HUES6 (cell line): ENCODE measurements at regions not wholly inside any gene's neighbourhood (a gene's known extent, or its start where the extent isn't known, plus 50 kb on each side); places are given as distances from the start of the nearest gene placed in this dataset.
"Not testable (repeated sequence)": the region's sequence is repeated elsewhere in the genome, so short reads cannot be mapped to it uniquely, and the experiment has no call there.

Experiments
- H3K27ac ChIP-seq: 2 replicates; pipeline ENCODE4 v1.7.0; 2013; ENCODE audit warnings: low read depth, mild to moderate bottlenecking, low read length, inconsistent platforms
- H3K27me3 ChIP-seq: 2 replicates; pipeline ENCODE4 v1.6.1; 2013; ENCODE audit warnings: low read length; ENCODE audit not compliant: control insufficient read depth, insufficient read depth
- H3K36me3 ChIP-seq: 2 replicates; pipeline ENCODE4 v1.6.1; 2013; ENCODE audit warnings: low read length; ENCODE audit not compliant: control insufficient read depth, insufficient read depth
- H3K4me1 ChIP-seq: 2 replicates; pipeline ENCODE4 v1.6.1; 2013; ENCODE audit warnings: low read length; ENCODE audit not compliant: control insufficient read depth, insufficient read depth
- H3K4me3 ChIP-seq: 2 replicates; pipeline ENCODE4 v1.5.1; 2013; ENCODE audit warnings: low read depth, low read length
- H3K9ac ChIP-seq: one replicate; pipeline ENCODE4 v1.6.1; 2013; ENCODE audit warnings: mild to moderate bottlenecking, low read length
- H3K9me3 ChIP-seq: 2 replicates; pipeline ENCODE4 v1.6.1; 2013; ENCODE audit warnings: low read depth, low read length; ENCODE audit not compliant: control insufficient read depth, insufficient read depth

GRCh38 chr11:92451063-92451462 lies 226.4 kb downstream of the FAT3 start:
- Histone ChIP-seq H3K27ac (no peak overlapping the region), H3K36me3 (no peaks in the 10 kb centered on the region), H3K4me1 (peaks cover 11% of the 10 kb centered on the region; the same call in 1 of the 2 replicates), H3K9me3 (no peaks in the 10 kb centered on the region), H3K27me3 (no peaks in the 10 kb centered on the region), H3K9ac (no peak overlapping the region), H3K4me3 (no peak overlapping the region)

GRCh38 chr11:92453055-92453454 lies 228.4 kb downstream of the FAT3 start:
- no peak overlapping the region for H3K4me3 ChIP-seq
- no peak overlapping the region for H3K9ac ChIP-seq
- no peak overlapping the region for H3K27ac ChIP-seq
- H3K36me3 ChIP-seq, result no peaks in the 10 kb centered on the region
- H3K27me3 ChIP-seq, result no peaks in the 10 kb centered on the region
- no peaks in the 10 kb centered on the region for H3K9me3 ChIP-seq
- peaks cover 11% of the 10 kb centered on the region; the same call in 1 of the 2 replicates for H3K4me1 ChIP-seq

GRCh38 chr11:92455210-92455790 lies 230.7 kb downstream of the FAT3 start:
- Histone ChIP-seq H3K36me3 (no peaks in the 10 kb centered on the region), H3K9me3 (no peaks in the 10 kb centered on the region), H3K4me3 (no peak overlapping the region), H3K27me3 (no peaks in the 10 kb centered on the region), H3K27ac (no peak overlapping the region), H3K9ac (no peak overlapping the region), H3K4me1 (no peaks in the 10 kb centered on the region)

GRCh38 chr11:92457250-92457649 lies 232.6 kb downstream of the FAT3 start:
- Histone ChIP-seq H3K9me3 (no peaks in the 10 kb centered on the region), H3K4me3 (no peak overlapping the region), H3K27me3 (no peaks in the 10 kb centered on the region), H3K4me1 (no peaks in the 10 kb centered on the region; the same call in 1 of the 2 replicates), H3K36me3 (no peaks in the 10 kb centered on the region), H3K9ac (no peak overlapping the region), H3K27ac (no peak overlapping the region)

GRCh38 chr11:92458486-92458885 lies 233.9 kb downstream of the FAT3 start:
- Histone ChIP-seq H3K4me1 (no peaks in the 10 kb centered on the region; the same call in 1 of the 2 replicates), H3K4me3 (no peak overlapping the region), H3K9ac (no peak overlapping the region), H3K9me3 (no peaks in the 10 kb centered on the region), H3K27ac (no peak overlapping the region), H3K36me3 (no peaks in the 10 kb centered on the region), H3K27me3 (no peaks in the 10 kb centered on the region)

GRCh38 chr11:92460213-92460612 lies 235.6 kb downstream of the FAT3 start:
- Histone ChIP-seq H3K4me1 (no peaks in the 10 kb centered on the region; the same call in 1 of the 2 replicates), H3K36me3 (no peaks in the 10 kb centered on the region), H3K9ac (no peak overlapping the region), H3K9me3 (no peaks in the 10 kb centered on the region), H3K27ac (no peak overlapping the region), H3K27me3 (no peaks in the 10 kb centered on the region), H3K4me3 (no peak overlapping the region)

- Histone ChIP-seq H3K4me1 (no peaks in the 10 kb centered on the region; the same call in 1 of the 2 replicates), H3K27ac (no peak overlapping the region), H3K4me3 (no peak overlapping the region)
Measured at GRCh38 chr11:92461447-92461846, 236.8 kb downstream of the FAT3 start.

GRCh38 chr11:92462821-92463220 lies 238.2 kb downstream of the FAT3 start:
- no peaks in the 10 kb centered on the region; the same call in 1 of the 2 replicates for H3K4me1 ChIP-seq
- no peak overlapping the region for H3K27ac ChIP-seq
- H3K4me3 ChIP-seq, result no peak overlapping the region
- H3K27me3 ChIP-seq, result no peaks in the 10 kb centered on the region
- H3K9ac ChIP-seq, result no peak overlapping the region
- H3K9me3 ChIP-seq, result no peaks in the 10 kb centered on the region
- no peaks in the 10 kb centered on the region for H3K36me3 ChIP-seq

More at GRCh38 chr11:92461447-92461846, 236.8 kb downstream of the FAT3 start:
- Histone ChIP-seq H3K36me3 (no peaks in the 10 kb centered on the region), H3K9me3 (no peaks in the 10 kb centered on the region), H3K9ac (no peak overlapping the region), H3K27me3 (no peaks in the 10 kb centered on the region)

- Histone ChIP-seq H3K4me3 (no peak overlapping the region), H3K4me1 (no peaks in the 10 kb centered on the region; the same call in 1 of the 2 replicates), H3K27me3 (no peaks in the 10 kb centered on the region), H3K9ac (no peak overlapping the region), H3K36me3 (no peaks in the 10 kb centered on the region), H3K27ac (0 out of 2 replicates have a peak overlapping the region, but pooled peaks have one; percentile 16), H3K9me3 (no peaks in the 10 kb centered on the region)
Measured at GRCh38 chr11:92464822-92465221, 240.2 kb downstream of the FAT3 start.

GRCh38 chr11:92465410-92465809 lies 240.8 kb downstream of the FAT3 start:
- H3K9me3 ChIP-seq, H3K36me3 ChIP-seq, H3K27ac ChIP-seq, H3K27me3 ChIP-seq, H3K9ac ChIP-seq, H3K4me1 ChIP-seq, H3K4me3 ChIP-seq: not testable (repeated sequence)

- Histone ChIP-seq H3K27ac (no peak overlapping the region), H3K9me3 (no peaks in the 10 kb centered on the region)
Measured at GRCh38 chr11:92473736-92474135, 249.1 kb downstream of the FAT3 start.

More at GRCh38 chr11:92473736-92474135, 249.1 kb downstream of the FAT3 start:
- H3K27me3 ChIP-seq, result no peaks in the 10 kb centered on the region
- no peak overlapping the region for H3K4me3 ChIP-seq
- no peaks in the 10 kb centered on the region for H3K36me3 ChIP-seq
- H3K4me1 ChIP-seq, result peaks cover 4% of the 10 kb centered on the region; the same call in 1 of the 2 replicates
- H3K9ac ChIP-seq, result no peak overlapping the region
